Kidney epithelial cell (primary cell): ENCODE measurements at regions not wholly inside any gene's neighbourhood (a gene's known extent, or its start where the extent isn't known, plus 50 kb on each side); places are given as distances from the start of the nearest gene placed in this dataset.

ENCODE experiments used
- DNase-seq: peaks from one replicate; pipeline ENCODE4 v3.0.0-alpha.2; 2010; ENCODE audit warnings: low read depth
- H3K27me3 ChIP-seq: 2 replicates; pipeline ENCODE4 v1.6.0; 2011; ENCODE audit warnings: low read length; ENCODE audit not compliant: control insufficient read depth, insufficient read depth
- H3K36me3 ChIP-seq: 2 replicates; pipeline ENCODE4 v1.5.1; 2011; ENCODE audit warnings: low read length; ENCODE audit not compliant: control insufficient read depth, insufficient read depth
- H3K4me3 ChIP-seq: 2 replicates; pipeline ENCODE4 v1.5.1; 2011; ENCODE audit warnings: low read depth, mild to moderate bottlenecking, control low read depth, low read length
- CTCF ChIP-seq: IDR thresholded peaks from 2 replicates; pipeline ENCODE4 v1.5.1; 2011; ENCODE audit warnings: mild to moderate bottlenecking, moderate library complexity, low read length, control low read depth, inconsistent platforms; ENCODE audit not compliant: insufficient read depth, poor library complexity, severe bottlenecking

GRCh38 chr16:61030616-61031015 lies 1005.6 kb downstream of the CDH8 start:
- Histone ChIP-seq H3K4me3 (no peak overlapping the region), H3K36me3 (no peaks in the 10 kb centered on the region), H3K27me3 (no peaks in the 10 kb centered on the region)
- TF ChIP-seq CTCF, result no peak
- DNase-seq, result no peak

DNA sequence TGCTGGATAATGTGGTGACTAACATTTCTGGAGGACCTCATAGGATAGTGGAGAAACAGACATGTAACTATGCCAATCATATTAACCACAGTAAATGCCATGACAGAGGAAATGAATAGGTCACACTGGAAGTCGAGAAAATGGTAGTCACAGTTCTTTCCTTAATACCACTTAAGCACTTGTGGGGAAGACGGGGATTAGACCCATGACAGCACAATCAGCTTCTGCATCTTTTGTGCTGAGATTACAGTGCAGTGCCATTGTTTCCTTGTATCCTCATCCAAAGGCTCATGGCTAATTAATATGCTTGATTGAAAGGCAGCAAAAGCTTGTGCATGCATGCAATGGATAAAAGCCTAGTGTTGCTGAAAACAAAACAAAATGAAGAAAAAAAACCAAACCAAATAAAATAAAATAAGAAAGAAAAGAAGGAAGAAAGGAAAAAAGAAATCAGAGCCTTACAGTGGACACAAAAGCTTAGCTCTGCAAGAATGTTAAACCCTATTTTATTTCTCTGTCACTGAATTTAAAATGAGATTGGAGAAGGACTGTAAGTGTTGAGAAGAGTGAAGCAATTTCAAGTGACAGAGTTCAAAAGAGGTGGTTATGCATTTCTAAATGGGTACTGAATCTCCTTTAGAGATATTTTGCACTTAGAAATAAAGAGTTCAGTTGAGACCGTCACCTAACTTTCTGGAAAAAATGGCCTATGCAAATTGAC lies 1011.9 kb downstream of the CDH8 start:
- H3K27me3 ChIP-seq, result no peaks in the 10 kb centered on the region
- H3K4me3 ChIP-seq, result no peak overlapping the region
- H3K36me3 ChIP-seq, result no peaks in the 10 kb centered on the region
- TF ChIP-seq CTCF, result no peak
- no peak for DNase-seq

- H3K27me3 ChIP-seq, result no peaks in the 10 kb centered on the region
- no peak for DNase-seq
- TF ChIP-seq CTCF, result no peak
- H3K4me3 ChIP-seq, result no peak overlapping the region
- H3K36me3 ChIP-seq, result no peaks in the 10 kb centered on the region
Observed at GRCh38 chr16:61014869-61015268, 1021.4 kb downstream of the CDH8 start.

DNA sequence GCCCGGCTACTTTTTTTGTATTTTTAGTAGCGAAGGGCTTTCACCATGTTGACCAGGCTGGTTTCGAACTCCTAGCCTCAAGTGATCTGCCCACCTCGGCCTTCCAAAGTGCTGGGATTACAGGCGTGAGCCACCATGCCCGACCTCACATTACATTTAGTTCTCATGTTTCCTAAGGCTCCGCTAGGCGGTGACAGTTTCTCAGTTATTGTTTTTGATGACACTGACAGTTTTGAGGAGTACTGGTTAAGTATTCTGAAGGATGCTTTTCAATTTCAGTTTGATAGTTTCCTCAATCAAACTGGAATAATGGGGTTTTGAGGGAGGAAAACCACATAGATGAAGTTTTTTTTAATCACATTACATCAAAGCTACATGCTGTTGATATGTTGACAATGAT lies 1028.5 kb downstream of the CDH8 start:
- Histone ChIP-seq H3K36me3 (no peaks in the 10 kb centered on the region), H3K27me3 (no peaks in the 10 kb centered on the region), H3K4me3 (no peak overlapping the region)
- TF ChIP-seq CTCF, result no peak
- no peak for DNase-seq

DNA sequence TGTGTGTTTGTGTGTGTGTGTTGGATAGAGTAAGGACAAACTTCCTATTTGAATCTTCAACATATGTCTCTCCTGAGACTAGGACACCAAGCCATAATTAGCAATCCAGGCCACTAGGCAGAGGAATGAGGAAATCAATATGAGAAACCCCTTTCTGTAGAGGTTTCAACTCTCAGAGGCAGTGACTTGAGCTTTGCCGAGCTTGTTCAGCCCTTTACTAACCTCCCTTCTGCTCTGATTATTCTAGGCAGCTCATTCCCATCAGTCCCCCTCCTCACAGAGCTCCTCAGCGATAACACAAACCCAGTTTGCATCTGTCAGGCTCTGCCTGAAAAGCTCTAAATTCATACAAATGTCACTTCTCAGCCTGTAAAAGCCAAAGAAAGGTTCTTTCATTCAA lies 1030.3 kb downstream of the CDH8 start:
- no peak for TF ChIP-seq CTCF
- no peaks in the 10 kb centered on the region for H3K36me3 ChIP-seq
- no peak for DNase-seq
- H3K4me3 ChIP-seq, result no peak overlapping the region
- H3K27me3 ChIP-seq, result no peaks in the 10 kb centered on the region
